Osteoblast (primary cell): ENCODE measurements at regions not wholly inside any gene's neighbourhood (a gene's known extent, or its start where the extent isn't known, plus 50 kb on each side); places are given as distances from the start of the nearest gene placed in this dataset.

Experiments used
- DNase-seq: peaks from one replicate; pipeline ENCODE4 v3.0.0; 2011; ENCODE audit warnings: low spot score, mixed read lengths; ENCODE audit not compliant: insufficient read length; ENCODE audit errors: missing footprints
- H2AFZ ChIP-seq: 2 replicates; pipeline ENCODE4 v1.6.0; 2011; ENCODE audit warnings: mild to moderate bottlenecking, low read length
- H3K27ac ChIP-seq: 2 replicates; pipeline ENCODE4 v1.5.1; 2011; ENCODE audit warnings: mild to moderate bottlenecking, low read depth, low read length, moderate library complexity
- H3K27me3 ChIP-seq: 2 replicates; pipeline ENCODE4 v1.6.0; 2012; ENCODE audit warnings: mild to moderate bottlenecking, control low read depth, inconsistent platforms, low read length, moderate library complexity; ENCODE audit not compliant: insufficient read depth
- H3K36me3 ChIP-seq: 2 replicates; pipeline ENCODE4 v1.5.1; 2011; ENCODE audit warnings: mild to moderate bottlenecking, low read length, control low read depth, moderate library complexity; ENCODE audit not compliant: insufficient read depth
- H3K4me1 ChIP-seq: 2 replicates; pipeline ENCODE4 v1.5.1; 2011; ENCODE audit warnings: mild to moderate bottlenecking, low read length, control low read depth, moderate library complexity; ENCODE audit not compliant: insufficient read depth
- H3K4me2 ChIP-seq: 2 replicates; pipeline ENCODE4 v1.6.0; 2011; ENCODE audit warnings: mild to moderate bottlenecking, low read length; ENCODE audit not compliant: insufficient read depth
- H3K4me3 ChIP-seq: fragments of 200-600 bp; sonication (generic); 3 replicates; pipeline ENCODE4 v1.5.1; 2012; ENCODE audit warnings: mild to moderate bottlenecking, low read length, inconsistent platforms; ENCODE audit not compliant: insufficient read depth
- H3K79me2 ChIP-seq: 2 replicates; pipeline ENCODE4 v1.6.0; 2012; ENCODE audit warnings: mild to moderate bottlenecking, low read length, control low read depth, inconsistent platforms; ENCODE audit not compliant: insufficient read depth
- H3K9me3 ChIP-seq: 2 replicates; pipeline ENCODE4 v1.5.1; 2011; ENCODE audit warnings: low read depth, low read length, control low read depth
- H4K20me1 ChIP-seq: 2 replicates; pipeline ENCODE4 v1.6.0; 2012; ENCODE audit warnings: mild to moderate bottlenecking, low read length, control low read depth; ENCODE audit not compliant: insufficient read depth
- TF ChIP-seq, protein P1 (sequence below): IDR thresholded peaks from 2 replicates; pipeline ENCODE4 v1.5.1; 2011; ENCODE audit warnings: mild to moderate bottlenecking, low read depth, low read length, moderate library complexity; ENCODE audit errors: extremely low read depth

DNA sequence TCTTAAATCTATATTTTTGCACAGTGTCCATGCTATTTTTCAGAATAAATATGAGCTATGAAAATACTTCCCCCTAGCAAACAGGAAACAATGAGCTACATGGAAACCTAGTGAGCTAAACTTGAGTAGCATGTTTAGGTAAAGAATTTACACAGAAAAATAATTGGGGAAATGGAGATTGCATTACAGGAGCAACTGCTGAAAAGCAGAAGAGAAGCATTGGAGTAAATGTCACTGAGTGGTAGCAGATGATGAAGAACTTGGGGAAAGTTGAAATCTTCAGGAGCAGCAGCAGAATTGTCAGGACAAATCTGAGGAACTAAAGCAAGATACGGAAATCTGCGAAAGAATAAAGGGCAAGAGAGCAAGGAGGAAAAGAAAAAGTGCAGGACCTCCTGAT is 610.3 kb downstream of the TLE1 start:
- H3K36me3 ChIP-seq = no peaks in the 10 kb centered on the region
- no peak overlapping the region for H3K4me3 ChIP-seq
- no peak overlapping the region for H3K4me2 ChIP-seq
- H3K4me1 ChIP-seq = peaks cover 20% of the 10 kb centered on the region
- H3K27ac ChIP-seq = no peak overlapping the region
- H3K27me3 ChIP-seq = no peaks in the 10 kb centered on the region
- H4K20me1 ChIP-seq = no peaks in the 10 kb centered on the region
- H3K9me3 ChIP-seq = no peaks in the 10 kb centered on the region
- TF ChIP-seq, protein P1, sequence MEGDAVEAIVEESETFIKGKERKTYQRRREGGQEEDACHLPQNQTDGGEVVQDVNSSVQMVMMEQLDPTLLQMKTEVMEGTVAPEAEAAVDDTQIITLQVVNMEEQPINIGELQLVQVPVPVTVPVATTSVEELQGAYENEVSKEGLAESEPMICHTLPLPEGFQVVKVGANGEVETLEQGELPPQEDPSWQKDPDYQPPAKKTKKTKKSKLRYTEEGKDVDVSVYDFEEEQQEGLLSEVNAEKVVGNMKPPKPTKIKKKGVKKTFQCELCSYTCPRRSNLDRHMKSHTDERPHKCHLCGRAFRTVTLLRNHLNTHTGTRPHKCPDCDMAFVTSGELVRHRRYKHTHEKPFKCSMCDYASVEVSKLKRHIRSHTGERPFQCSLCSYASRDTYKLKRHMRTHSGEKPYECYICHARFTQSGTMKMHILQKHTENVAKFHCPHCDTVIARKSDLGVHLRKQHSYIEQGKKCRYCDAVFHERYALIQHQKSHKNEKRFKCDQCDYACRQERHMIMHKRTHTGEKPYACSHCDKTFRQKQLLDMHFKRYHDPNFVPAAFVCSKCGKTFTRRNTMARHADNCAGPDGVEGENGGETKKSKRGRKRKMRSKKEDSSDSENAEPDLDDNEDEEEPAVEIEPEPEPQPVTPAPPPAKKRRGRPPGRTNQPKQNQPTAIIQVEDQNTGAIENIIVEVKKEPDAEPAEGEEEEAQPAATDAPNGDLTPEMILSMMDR = no peak
- DNase-seq = no peak
- H3K79me2 ChIP-seq = no peaks in the 10 kb centered on the region
- no peak overlapping the region for H2AFZ ChIP-seq

DNA sequence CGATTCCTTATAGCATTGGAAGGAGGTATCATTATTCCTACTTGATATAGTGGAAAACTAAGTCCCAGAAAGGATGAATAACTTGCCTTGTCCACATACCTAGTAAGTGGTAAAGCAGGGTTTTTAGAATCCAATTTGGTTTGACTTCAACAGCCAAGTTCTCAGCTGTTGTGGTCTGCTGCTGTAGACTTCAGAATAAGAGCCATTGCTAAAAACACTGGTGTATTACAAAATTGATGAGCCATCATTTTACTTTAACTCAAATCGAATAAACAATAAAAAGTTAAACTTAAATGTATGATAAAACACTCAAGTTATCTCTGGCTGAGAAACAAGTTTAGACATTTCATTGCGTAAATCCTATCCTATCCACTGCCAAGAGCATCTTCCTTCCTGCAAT is 610.8 kb downstream of the TLE1 start:
- Histone ChIP-seq H3K27ac (no peak overlapping the region), H3K9me3 (no peaks in the 10 kb centered on the region), H3K4me3 (no peak overlapping the region), H2AFZ (no peak overlapping the region), H3K79me2 (no peaks in the 10 kb centered on the region), H3K4me1 (peaks cover 16% of the 10 kb centered on the region), H4K20me1 (no peaks in the 10 kb centered on the region), H3K36me3 (no peaks in the 10 kb centered on the region), H3K27me3 (no peaks in the 10 kb centered on the region), H3K4me2 (no peak overlapping the region)
- DNase-seq = no peak
- TF ChIP-seq, protein P1 = no peak

DNA sequence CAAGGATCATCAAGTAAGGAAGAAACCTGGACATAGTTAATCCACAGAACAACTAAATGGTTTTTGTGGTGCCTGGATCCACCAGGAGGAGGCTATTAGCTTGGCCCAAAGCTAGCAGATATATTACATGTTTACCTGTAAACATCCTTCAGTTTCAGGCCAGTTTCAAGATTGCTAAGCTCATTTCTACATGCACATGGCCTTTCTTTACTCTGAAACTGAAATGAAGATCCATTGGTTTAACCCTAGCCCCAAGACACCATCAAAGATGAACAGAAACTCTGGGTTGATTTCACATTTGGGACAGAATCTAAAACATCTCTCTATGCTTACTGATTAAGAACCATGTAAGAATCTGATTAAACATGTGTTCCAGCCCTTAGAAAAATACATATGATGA is 611.8 kb downstream of the TLE1 start:
- Histone ChIP-seq H3K4me2 (no peak overlapping the region), H2AFZ (no peak overlapping the region), H3K27ac (no peak overlapping the region), H3K4me3 (no peak overlapping the region), H3K27me3 (no peaks in the 10 kb centered on the region), H3K9me3 (no peaks in the 10 kb centered on the region), H3K79me2 (no peaks in the 10 kb centered on the region), H4K20me1 (no peaks in the 10 kb centered on the region), H3K4me1 (peaks cover 7% of the 10 kb centered on the region), H3K36me3 (no peaks in the 10 kb centered on the region)
- no peak for DNase-seq
- TF ChIP-seq, protein P1 = no peak

DNA sequence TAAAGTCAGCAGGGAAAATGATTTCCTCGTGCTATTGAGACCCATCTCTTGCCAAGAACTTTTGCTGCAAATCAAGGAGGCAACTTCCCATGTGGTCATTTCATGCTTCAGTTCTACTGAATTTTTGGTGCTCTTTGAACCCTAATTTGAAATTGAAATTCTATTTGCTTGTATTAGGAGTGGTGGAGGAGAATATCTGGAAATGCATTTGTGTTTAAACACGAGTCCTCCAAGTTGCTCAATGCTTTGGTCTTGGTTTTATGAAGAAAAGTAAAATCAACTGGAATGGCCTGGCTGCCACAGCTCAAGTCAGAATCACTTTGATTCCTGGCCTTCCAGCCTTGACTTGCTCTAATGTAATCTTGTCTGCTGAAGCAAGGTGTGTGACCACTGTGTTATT is 613.2 kb downstream of the TLE1 start:
- TF ChIP-seq, protein P1 = no peak
- Histone ChIP-seq H3K27ac (no peak overlapping the region), H3K9me3 (no peaks in the 10 kb centered on the region), H3K4me3 (no peak overlapping the region), H2AFZ (no peak overlapping the region), H3K4me1 (no peaks in the 10 kb centered on the region), H3K4me2 (no peak overlapping the region), H3K36me3 (no peaks in the 10 kb centered on the region), H4K20me1 (no peaks in the 10 kb centered on the region), H3K27me3 (no peaks in the 10 kb centered on the region), H3K79me2 (no peaks in the 10 kb centered on the region)
- DNase-seq = no peak
